ENCODE measurements at regions not wholly inside any gene's neighbourhood (a gene's known extent, or its start where the extent isn't known, plus 50 kb on each side); places are given as distances from the start of the nearest gene placed in this dataset.

DNA sequence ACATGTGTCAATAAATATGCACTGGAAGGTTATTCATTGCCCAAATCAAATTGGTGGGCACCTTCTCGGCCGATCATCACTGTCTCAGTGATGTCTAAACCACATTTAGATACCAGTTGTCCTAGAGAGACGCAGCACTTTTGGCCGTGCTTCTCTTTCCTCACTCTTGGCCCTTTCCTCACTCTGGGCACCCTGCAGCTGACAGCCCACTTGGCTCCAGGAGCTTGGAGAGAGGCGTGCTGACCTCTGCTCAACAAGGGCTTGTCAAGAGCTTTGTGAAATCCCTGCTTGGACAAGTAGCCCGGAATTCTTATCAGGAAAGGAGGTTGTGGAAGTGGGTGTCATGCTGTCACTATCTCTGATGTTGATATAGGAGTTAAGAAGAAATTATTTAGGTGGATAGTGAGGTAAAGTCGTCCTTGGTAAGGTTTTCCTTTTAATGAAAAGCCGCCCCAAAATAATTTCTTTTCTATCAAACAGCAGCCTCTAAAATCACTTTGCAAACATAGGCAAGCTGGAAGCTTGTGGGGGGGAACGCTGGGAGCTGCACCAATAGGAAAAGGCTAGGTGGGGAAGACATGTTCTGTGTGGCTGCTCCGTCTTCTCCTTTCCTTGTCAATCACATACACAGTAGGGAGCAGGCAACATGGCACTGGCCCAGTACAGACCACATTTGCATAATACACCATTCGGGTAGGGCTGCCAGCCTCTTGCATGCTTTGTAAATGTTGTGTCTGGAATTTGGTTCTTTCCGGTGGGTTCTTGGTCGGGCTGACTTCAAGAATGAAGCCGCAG is 126.8 kb upstream of the UBE3A start:
- Histone ChIP-seq H4K5ac (ENCODE audit: low read depth, low read length) (no peak overlapping the region), H3K4me1 (ENCODE audit: control insufficient read depth, insufficient read depth, low read length) (no peaks in the 10 kb centered on the region), H2BK20ac (ENCODE audit: low read depth, low read length) (no peak overlapping the region), H3K4me3 (ENCODE audit: insufficient read depth, low read depth, low read length) (no peak overlapping the region), H3K36me3 (ENCODE audit: control insufficient read depth, insufficient read depth, low read length) (no peaks in the 10 kb centered on the region), H3K4ac (ENCODE audit: low read depth, low read length) (no peak overlapping the region), H3K14ac (replicated peaks; ENCODE audit: low read depth, low read length) (no peak overlapping the region), H4K8ac (ENCODE audit: low read depth in 2 of 2, low read length in 2 of 2) (no peak overlapping the region), H2AK5ac (ENCODE audit: low read depth, low read length) (no peak overlapping the region), H2BK120ac (ENCODE audit: low read depth, low read length) (no peak overlapping the region), H2BK5ac (ENCODE audit: low read depth, low read length, poor library complexity, severe bottlenecking) (no peak overlapping the region), H3K27ac (ENCODE audit: insufficient read depth, low read length) (no peak overlapping the region), H3K79me1 (ENCODE audit: low read depth in 1 of 2, low read length in 2 of 2) (no peaks in the 10 kb centered on the region), H3K56ac (ENCODE audit: extremely low read depth, insufficient read depth, low read length) (no peak overlapping the region), H4K91ac (ENCODE audit: insufficient read depth, low read depth, low read length) (no peak overlapping the region), H4K20me1 (ENCODE audit: insufficient read depth, low read length) (no peaks in the 10 kb centered on the region), H3K9ac (ENCODE audit: low read depth, low read length) (no peak overlapping the region), H3K23ac (ENCODE audit: low read depth, low read length) (no peak overlapping the region), H3K4me2 (ENCODE audit: low read depth, low read length) (no peak overlapping the region), H3K9me3 (ENCODE audit: control insufficient read depth, insufficient read depth, low read length) (no peaks in the 10 kb centered on the region; the same call in 1 of the 2 replicates), H2AFZ (replicated peaks; ENCODE audit: low read length, poor library complexity) (no peak overlapping the region), H2BK15ac (ENCODE audit: low read depth, low read length) (no peak overlapping the region), H2AK9ac (replicated peaks; ENCODE audit: low read depth, low read length, poor library complexity) (no peak overlapping the region), H3K27me3 (ENCODE audit: control insufficient read depth, insufficient read depth, low read length) (no peaks in the 10 kb centered on the region), H3K9me1 (ENCODE audit: insufficient read depth, low read length) (no peaks in the 10 kb centered on the region), H3K18ac (ENCODE audit: low read depth, low read length) (no peak overlapping the region)
- ATAC-seq (ENCODE audit: low read depth), result no peak
- in situ Hi-C loops (cut with MboI; ENCODE audit: low sequenced_read_pairs) (no loop called here), intact Hi-C loops (cut with micrococcal nuclease) (no loop called here), dilution Hi-C loops (cut with HindIII; ENCODE audit: low sequenced_read_pairs, unreplicated experiment) (no loop called here)
- 54% methylated on average over 4 of the region's 14 CpGs; no CpG with 5 or more reads in 1 of the 2 experiments for WGBS, 2 experiments (ENCODE audit: extremely low coverage in 2 of 2, insufficient read length in 1 of 2)
- BruUV-seq (replicated peaks), result no TSS peak
- ChIA-PET POLR2A (ENCODE audit: unreplicated experiment) (no interaction called here), CTCF (no interaction called here)
- DNase-seq, result no peak
- no peak for TF ChIP-seq FOS (IDR thresholded peaks at IDR 0.05; ENCODE audit: low read depth, low read length)
- TF ChIP-seq, protein P1, sequence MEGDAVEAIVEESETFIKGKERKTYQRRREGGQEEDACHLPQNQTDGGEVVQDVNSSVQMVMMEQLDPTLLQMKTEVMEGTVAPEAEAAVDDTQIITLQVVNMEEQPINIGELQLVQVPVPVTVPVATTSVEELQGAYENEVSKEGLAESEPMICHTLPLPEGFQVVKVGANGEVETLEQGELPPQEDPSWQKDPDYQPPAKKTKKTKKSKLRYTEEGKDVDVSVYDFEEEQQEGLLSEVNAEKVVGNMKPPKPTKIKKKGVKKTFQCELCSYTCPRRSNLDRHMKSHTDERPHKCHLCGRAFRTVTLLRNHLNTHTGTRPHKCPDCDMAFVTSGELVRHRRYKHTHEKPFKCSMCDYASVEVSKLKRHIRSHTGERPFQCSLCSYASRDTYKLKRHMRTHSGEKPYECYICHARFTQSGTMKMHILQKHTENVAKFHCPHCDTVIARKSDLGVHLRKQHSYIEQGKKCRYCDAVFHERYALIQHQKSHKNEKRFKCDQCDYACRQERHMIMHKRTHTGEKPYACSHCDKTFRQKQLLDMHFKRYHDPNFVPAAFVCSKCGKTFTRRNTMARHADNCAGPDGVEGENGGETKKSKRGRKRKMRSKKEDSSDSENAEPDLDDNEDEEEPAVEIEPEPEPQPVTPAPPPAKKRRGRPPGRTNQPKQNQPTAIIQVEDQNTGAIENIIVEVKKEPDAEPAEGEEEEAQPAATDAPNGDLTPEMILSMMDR (conservative IDR thresholded peaks at IDR 0.05; ENCODE audit: low read depth, low read length), result no peak
- TF ChIP-seq BHLHE40 (IDR thresholded peaks at IDR 0.05; ENCODE audit: low read depth, low read length), result no peak
- no peak for TF ChIP-seq SMC3 (IDR thresholded peaks at IDR 0.05; ENCODE audit: low read depth, low read length)
- TF ChIP-seq NFE2L2 (IDR thresholded peaks at IDR 0.05; ENCODE audit: low read depth, low read length), result no peak
- TF ChIP-seq, protein P2, sequence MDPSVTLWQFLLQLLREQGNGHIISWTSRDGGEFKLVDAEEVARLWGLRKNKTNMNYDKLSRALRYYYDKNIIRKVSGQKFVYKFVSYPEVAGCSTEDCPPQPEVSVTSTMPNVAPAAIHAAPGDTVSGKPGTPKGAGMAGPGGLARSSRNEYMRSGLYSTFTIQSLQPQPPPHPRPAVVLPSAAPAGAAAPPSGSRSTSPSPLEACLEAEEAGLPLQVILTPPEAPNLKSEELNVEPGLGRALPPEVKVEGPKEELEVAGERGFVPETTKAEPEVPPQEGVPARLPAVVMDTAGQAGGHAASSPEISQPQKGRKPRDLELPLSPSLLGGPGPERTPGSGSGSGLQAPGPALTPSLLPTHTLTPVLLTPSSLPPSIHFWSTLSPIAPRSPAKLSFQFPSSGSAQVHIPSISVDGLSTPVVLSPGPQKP (IDR thresholded peaks at IDR 0.05; ENCODE audit: borderline replicate concordance, low read depth, low read length), result no peak
- no peak for TF ChIP-seq CEBPB (IDR thresholded peaks at IDR 0.05; ENCODE audit: low read depth, low read length)
- no peak for TF ChIP-seq RCOR1 (IDR thresholded peaks at IDR 0.05; ENCODE audit: insufficient replicate concordance, low read length)
- no peak for TF ChIP-seq CHD1 (IDR thresholded peaks at IDR 0.05; ENCODE audit: low read depth, low read length)
- TF ChIP-seq POLR2A (IDR thresholded peaks at IDR 0.05; ENCODE audit: low read depth, low read length), result no peak
- TF ChIP-seq, protein P3, sequence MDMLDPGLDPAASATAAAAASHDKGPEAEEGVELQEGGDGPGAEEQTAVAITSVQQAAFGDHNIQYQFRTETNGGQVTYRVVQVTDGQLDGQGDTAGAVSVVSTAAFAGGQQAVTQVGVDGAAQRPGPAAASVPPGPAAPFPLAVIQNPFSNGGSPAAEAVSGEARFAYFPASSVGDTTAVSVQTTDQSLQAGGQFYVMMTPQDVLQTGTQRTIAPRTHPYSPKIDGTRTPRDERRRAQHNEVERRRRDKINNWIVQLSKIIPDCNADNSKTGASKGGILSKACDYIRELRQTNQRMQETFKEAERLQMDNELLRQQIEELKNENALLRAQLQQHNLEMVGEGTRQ (IDR thresholded peaks at IDR 0.05; ENCODE audit: low read depth, low read length), result no peak
- no peak for TF ChIP-seq MXI1 (IDR thresholded peaks at IDR 0.05; ENCODE audit: borderline replicate concordance, low read depth, low read length)
- no peak for TF ChIP-seq MAZ (IDR thresholded peaks at IDR 0.05; ENCODE audit: borderline replicate concordance, low read depth, low read length)
- no peak for TF ChIP-seq RFX5 (IDR thresholded peaks at IDR 0.05; ENCODE audit: low read depth, low read length)
- no peak for TF ChIP-seq MAFK (IDR thresholded peaks at IDR 0.05; ENCODE audit: low read depth, low read length)
- no peak for TF ChIP-seq RAD21 (IDR thresholded peaks at IDR 0.05; ENCODE audit: low read length)

Measured in IMR-90 (cell line).